Neuron (in vitro differentiated cells): ENCODE measurements at regions not wholly inside any gene's neighbourhood (a gene's known extent, or its start where the extent isn't known, plus 50 kb on each side); places are given as distances from the start of the nearest gene placed in this dataset.

Experiments used
- H2AFZ ChIP-seq: one replicate; pipeline ENCODE4 v1.6.1; 2013; ENCODE audit warnings: low read depth, mild to moderate bottlenecking, inconsistent platforms, low read length, moderate library complexity
- H3K27me3 ChIP-seq: one replicate; pipeline ENCODE4 v1.6.1; 2013; ENCODE audit warnings: low read length; ENCODE audit not compliant: insufficient read depth
- H3K36me3 ChIP-seq: one replicate; pipeline ENCODE4 v1.6.1; 2013; ENCODE audit warnings: low read length; ENCODE audit not compliant: insufficient read depth
- H3K4me1 ChIP-seq: one replicate; pipeline ENCODE4 v1.6.1; 2013; ENCODE audit warnings: low read length; ENCODE audit not compliant: insufficient read depth
- H3K4me3 ChIP-seq: 2 replicates; pipeline ENCODE4 v1.5.1; 2013; ENCODE audit warnings: mild to moderate bottlenecking, low read length, moderate library complexity
- H3K9me3 ChIP-seq: one replicate; pipeline ENCODE4 v1.6.1; 2013; ENCODE audit warnings: low read length

- no peaks in the 10 kb centered on the region for H3K9me3 ChIP-seq
Observed at GRCh38 chr15:93610944-93611343, 521.9 kb upstream of the RGMA start.

GRCh38 chr15:93608643-93609148 is 519.7 kb upstream of the RGMA start:
- no peak overlapping the region for H2AFZ ChIP-seq
- no peaks in the 10 kb centered on the region for H3K27me3 ChIP-seq
- H3K4me1 ChIP-seq, result no peaks in the 10 kb centered on the region
- no peaks in the 10 kb centered on the region for H3K36me3 ChIP-seq
- no peak overlapping the region for H3K4me3 ChIP-seq
- no peaks in the 10 kb centered on the region for H3K9me3 ChIP-seq

More at GRCh38 chr15:93610944-93611343, 521.9 kb upstream of the RGMA start:
- no peak overlapping the region for H3K4me3 ChIP-seq
- H3K36me3 ChIP-seq, result no peaks in the 10 kb centered on the region
- H3K4me1 ChIP-seq, result no peaks in the 10 kb centered on the region
- H2AFZ ChIP-seq, result no peak overlapping the region
- H3K27me3 ChIP-seq, result no peaks in the 10 kb centered on the region

- no peaks in the 10 kb centered on the region for H3K4me1 ChIP-seq
- H3K4me3 ChIP-seq, result no peak overlapping the region
- H3K36me3 ChIP-seq, result no peaks in the 10 kb centered on the region
- no peak overlapping the region for H2AFZ ChIP-seq
- no peaks in the 10 kb centered on the region for H3K27me3 ChIP-seq
- no peaks in the 10 kb centered on the region for H3K9me3 ChIP-seq
Observed at GRCh38 chr15:93603550-93603949, 514.5 kb upstream of the RGMA start.

- Histone ChIP-seq H3K9me3 (peaks cover 3% of the 10 kb centered on the region), H3K4me1 (no peaks in the 10 kb centered on the region), H3K36me3 (no peaks in the 10 kb centered on the region), H3K27me3 (no peaks in the 10 kb centered on the region), H3K4me3 (no peak overlapping the region), H2AFZ (no peak overlapping the region)
Observed at GRCh38 chr15:93587059-93587521, 498.1 kb upstream of the RGMA start.

GRCh38 chr15:93585012-93585411 is 496.0 kb upstream of the RGMA start:
- no peak overlapping the region for H3K4me3 ChIP-seq

GRCh38 chr15:93583968-93584367 is 495.0 kb upstream of the RGMA start:
- peaks cover 2% of the 10 kb centered on the region for H3K36me3 ChIP-seq
- peaks cover 8% of the 10 kb centered on the region for H3K9me3 ChIP-seq
- no peaks in the 10 kb centered on the region for H3K4me1 ChIP-seq
- H3K4me3 ChIP-seq, result no peak overlapping the region
- H3K27me3 ChIP-seq, result no peaks in the 10 kb centered on the region
- no peak overlapping the region for H2AFZ ChIP-seq

More at GRCh38 chr15:93585012-93585411, 496.0 kb upstream of the RGMA start:
- Histone ChIP-seq H3K4me1 (no peaks in the 10 kb centered on the region), H3K27me3 (no peaks in the 10 kb centered on the region), H3K9me3 (peaks cover 5% of the 10 kb centered on the region), H2AFZ (no peak overlapping the region), H3K36me3 (peaks cover 1% of the 10 kb centered on the region)

- H3K9me3 ChIP-seq, result peaks cover 12% of the 10 kb centered on the region
- no peak overlapping the region for H2AFZ ChIP-seq
- H3K4me3 ChIP-seq, result no peak overlapping the region
- no peaks in the 10 kb centered on the region for H3K4me1 ChIP-seq
- H3K27me3 ChIP-seq, result no peaks in the 10 kb centered on the region
- peaks cover 2% of the 10 kb centered on the region for H3K36me3 ChIP-seq
Observed at GRCh38 chr15:93583552-93583951, 494.5 kb upstream of the RGMA start.

GRCh38 chr15:93570527-93570926 is 481.5 kb upstream of the RGMA start:
- Histone ChIP-seq H3K9me3 (no peaks in the 10 kb centered on the region), H2AFZ (no peak overlapping the region), H3K4me1 (peaks cover 6% of the 10 kb centered on the region), H3K27me3 (no peaks in the 10 kb centered on the region), H3K36me3 (no peaks in the 10 kb centered on the region), H3K4me3 (no peak overlapping the region)

- Histone ChIP-seq H3K4me1 (peaks cover 21% of the 10 kb centered on the region), H3K27me3 (no peaks in the 10 kb centered on the region), H3K4me3 (no peak overlapping the region), H3K9me3 (no peaks in the 10 kb centered on the region), H2AFZ (no peak overlapping the region), H3K36me3 (no peaks in the 10 kb centered on the region)
Observed at GRCh38 chr15:93566762-93567161, 477.8 kb upstream of the RGMA start.

- peaks cover 21% of the 10 kb centered on the region for H3K4me1 ChIP-seq
- no peak overlapping the region for H3K4me3 ChIP-seq
- peaks cover under 1% of the 10 kb centered on the region for H3K9me3 ChIP-seq
- no peaks in the 10 kb centered on the region for H3K36me3 ChIP-seq
- no peak overlapping the region for H2AFZ ChIP-seq
- H3K27me3 ChIP-seq, result no peaks in the 10 kb centered on the region
Observed at GRCh38 chr15:93565201-93565600, 476.2 kb upstream of the RGMA start.

- Histone ChIP-seq H3K4me3 (no peak overlapping the region), H3K27me3 (no peaks in the 10 kb centered on the region), H3K9me3 (peaks cover 2% of the 10 kb centered on the region), H3K4me1 (peaks cover 21% of the 10 kb centered on the region), H2AFZ (no peak overlapping the region), H3K36me3 (no peaks in the 10 kb centered on the region)
Observed at GRCh38 chr15:93563218-93563617, 474.2 kb upstream of the RGMA start.

- H2AFZ ChIP-seq, result no peak overlapping the region
- no peak overlapping the region for H3K4me3 ChIP-seq
- no peaks in the 10 kb centered on the region for H3K27me3 ChIP-seq
- H3K36me3 ChIP-seq, result no peaks in the 10 kb centered on the region
- peaks cover 2% of the 10 kb centered on the region for H3K9me3 ChIP-seq
- peaks cover 21% of the 10 kb centered on the region for H3K4me1 ChIP-seq
Observed at GRCh38 chr15:93562395-93563123, 473.5 kb upstream of the RGMA start.

GRCh38 chr15:93557696-93558095 is 468.7 kb upstream of the RGMA start:
- no peaks in the 10 kb centered on the region for H3K27me3 ChIP-seq
- H3K9me3 ChIP-seq, result peaks cover 4% of the 10 kb centered on the region
- H2AFZ ChIP-seq, result no peak overlapping the region
- no peak overlapping the region for H3K4me3 ChIP-seq
- H3K4me1 ChIP-seq, result peaks cover 7% of the 10 kb centered on the region
- no peaks in the 10 kb centered on the region for H3K36me3 ChIP-seq
